ENCODE measurements at regions not wholly inside any gene's neighbourhood (a gene's known extent, or its start where the extent isn't known, plus 50 kb on each side); places are given as distances from the start of the nearest gene placed in this dataset.

DNA sequence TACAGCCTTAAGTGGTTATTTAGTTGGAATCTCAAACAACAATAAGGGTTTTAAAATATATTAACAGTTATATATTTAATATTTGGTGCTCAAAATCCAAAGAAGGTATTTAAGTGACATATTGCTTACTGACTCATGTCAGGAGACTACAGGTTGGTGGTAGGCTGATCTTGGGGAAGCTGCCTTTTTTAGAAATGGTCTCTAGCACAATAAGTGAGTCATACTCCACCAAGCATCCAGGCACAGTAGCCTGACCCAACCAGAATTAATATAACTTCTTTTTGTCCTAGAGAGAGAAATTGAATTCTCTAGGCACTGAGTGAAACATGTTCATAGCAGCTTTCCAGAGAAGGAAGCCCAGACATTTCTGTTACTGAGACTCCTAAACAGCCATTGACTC is 868.5 kb upstream of the TENM4 start (continued):
- no peak for TF ChIP-seq RBBP5 (IDR thresholded peaks at IDR 0.05; ENCODE audit: borderline replicate concordance, low read depth, low read length)

DNA sequence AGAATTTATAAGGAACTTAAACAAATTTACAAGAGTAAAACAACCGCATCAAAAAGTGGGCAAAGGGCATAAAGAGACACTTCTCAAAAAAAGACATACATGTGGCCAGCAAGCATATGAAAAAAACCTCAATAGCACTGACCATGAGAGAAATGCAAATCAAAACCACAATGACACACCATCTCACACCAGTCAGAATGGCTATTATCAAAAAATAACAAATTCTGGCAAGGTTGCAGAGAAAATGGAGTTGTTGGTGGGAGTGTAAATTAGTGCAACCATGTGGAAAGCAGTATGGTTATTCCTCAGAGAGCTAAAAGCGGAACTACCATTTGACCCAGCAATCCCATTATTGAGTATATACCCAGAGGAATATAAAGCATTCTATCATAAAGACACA is 866.8 kb upstream of the TENM4 start:
- Histone ChIP-seq H2BK20ac (ENCODE audit: low read length) (no peak overlapping the region), H3K4me1 (replicated peaks in 1 of 4; ENCODE audit: control insufficient read depth in 3 of 4, insufficient read depth in 4 of 4, low read length in 3 of 4) (no peaks in the 10 kb centered on the region), H3K4ac (replicated peaks; ENCODE audit: insufficient read length, low read depth, low read length) (no peak overlapping the region), H3K4me2 (ENCODE audit: insufficient read depth in 1 of 2, low read depth in 2 of 2, low read length in 2 of 2) (no peak overlapping the region), H2BK12ac (ENCODE audit: low read depth, low read length) (no peak overlapping the region), H2AFZ (ENCODE audit: low read length) (no peak overlapping the region), H2AK5ac (ENCODE audit: low read depth, low read length) (no peak overlapping the region), H4K91ac (replicated peaks; ENCODE audit: insufficient read length, low read length) (no peak overlapping the region), H3K4me3 (ENCODE audit: extremely low read depth in 1 of 4, insufficient read depth in 2 of 4, low read depth in 3 of 4, low read length in 4 of 4) (no peak overlapping the region), H2BK120ac (replicated peaks; ENCODE audit: low read depth, low read length) (no peak overlapping the region), H3K56ac (replicated peaks; ENCODE audit: insufficient read length, low read depth, low read length) (no peak overlapping the region), H4K5ac (ENCODE audit: insufficient read length, low read depth, low read length) (no peak overlapping the region), H3K27me3 (replicated peaks in 1 of 4; ENCODE audit: control insufficient read depth in 3 of 4, extremely low read depth in 1 of 4, insufficient read depth in 3 of 4, low read length in 3 of 4) (no peaks in the 10 kb centered on the region), H2BK5ac (ENCODE audit: low read depth, low read length) (no peak overlapping the region), H4K20me1 (replicated peaks in 1 of 2; ENCODE audit: control insufficient read depth in 1 of 2, insufficient read depth in 2 of 2, low read length in 2 of 2) (no peaks in the 10 kb centered on the region), H3K23me2 (ENCODE audit: low read depth, low read length) (no peaks in the 10 kb centered on the region), H3K79me2 (ENCODE audit: control insufficient read depth in 1 of 2, insufficient read depth in 2 of 2, low read length in 2 of 2) (no peaks in the 10 kb centered on the region), H3K9ac (replicated peaks in 1 of 4; ENCODE audit: extremely low read depth in 1 of 4, low read depth in 3 of 4, low read length in 3 of 4) (no peak overlapping the region), H3K27ac (ENCODE audit: low read depth, low read length) (no peak overlapping the region), H3K36me3 (ENCODE audit: control insufficient read depth in 2 of 4, insufficient read depth in 4 of 4, low read length in 3 of 4) (no peaks in the 10 kb centered on the region), H3K23ac (ENCODE audit: insufficient read length) (no peak overlapping the region), H2BK15ac (ENCODE audit: low read length) (no peak overlapping the region), H4K8ac (ENCODE audit: extremely low read depth, insufficient read depth, low read length) (no peak overlapping the region), H3K18ac (ENCODE audit: extremely low read depth, low read length) (no peak overlapping the region), H3K79me1 (ENCODE audit: low read depth, low read length) (no peaks in the 10 kb centered on the region), H3K9me3 (ENCODE audit: insufficient read depth in 2 of 2, low read depth in 1 of 2, low read length in 1 of 2) (peaks cover 14 to 16% of the 10 kb centered on the region in 2 experiments), H3K14ac (ENCODE audit: insufficient read length) (no peak overlapping the region)
- POLR2A ChIA-PET (ENCODE audit: partially characterized antibody) = no interaction called here
- no peak for DNase-seq (ENCODE audit: low read depth in 1 of 2, low spot score in 2 of 2)
- CTCF ChIA-PET (ENCODE audit: partially characterized antibody) = no interaction called here
- FAIRE-seq = no peak
- WGBS, 2 experiments (ENCODE audit: extremely low coverage in 1 of 2, insufficient coverage in 1 of 2, insufficient read length in 1 of 2, insufficient replicate concordance in 2 of 2, low coverage in 1 of 2, low lambda C conversion rate in 2 of 2, missing lambda C conversion rate in 1 of 2) = 97% methylated on average over 2 of the region's 2 CpGs; no CpG with 5 or more reads in 1 of the 2 experiments
- TF ChIP-seq TEAD4 (IDR thresholded peaks at IDR 0.05; ENCODE audit: low read depth, low read length) (no peak), FOSL1 (IDR thresholded peaks at IDR 0.05; ENCODE audit: insufficient read depth, low read depth, low read length) (no peak), KDM1A (IDR thresholded peaks at IDR 0.05; ENCODE audit: borderline replicate concordance, low read length) (no peak), POU5F1 (IDR thresholded peaks at IDR 0.05; ENCODE audit: low read depth, low read length) (no peak), JUN (IDR thresholded peaks at IDR 0.05; ENCODE audit: low read depth, low read length) (no peak), CHD1 (IDR thresholded peaks at IDR 0.05; ENCODE audit: low read depth, low read length) (no peak), RAD21 (IDR thresholded peaks at IDR 0.05 in 1 of 2, conservative IDR thresholded peaks at IDR 0.05 in 1 of 2; ENCODE audit: low read depth in 2 of 2, low read length in 2 of 2) (no peak)

Measured in H1 (cell line).